Progenitor cell of endocrine pancreas (in vitro differentiated cells): ENCODE measurements at regions not wholly inside any gene's neighbourhood (a gene's known extent, or its start where the extent isn't known, plus 50 kb on each side); places are given as distances from the start of the nearest gene placed in this dataset.

Experiments used
- DNase-seq: peaks from one replicate; pipeline ENCODE4 v3.0.0; 2021; ENCODE audit warnings: low spot score; ENCODE audit not compliant: unreplicated experiment
- H3K27ac Mint-ChIP-seq: 2 replicates; pipeline ENCODE4 v1.8.0; 2021; ENCODE audit warnings: mild to moderate bottlenecking, moderate library complexity, mixed read lengths
- H3K27me3 Mint-ChIP-seq: 2 replicates; pipeline ENCODE4 v1.8.0; 2021; ENCODE audit warnings: mixed read lengths
- H3K36me3 Mint-ChIP-seq: 2 replicates; pipeline ENCODE4 v1.8.0; 2022; ENCODE audit warnings: mixed read lengths; ENCODE audit not compliant: insufficient read depth
- H3K4me1 Mint-ChIP-seq: 2 replicates; pipeline ENCODE4 v1.8.0; 2021; ENCODE audit warnings: low read depth, mixed read lengths
- H3K4me3 Mint-ChIP-seq: 2 replicates; pipeline ENCODE4 v1.8.0; 2021; ENCODE audit warnings: low read depth, mild to moderate bottlenecking, moderate library complexity, mixed read lengths
- H3K9me3 Mint-ChIP-seq: 2 replicates; pipeline ENCODE4 v1.8.0; 2021; ENCODE audit warnings: low read depth, mixed read lengths
- CTCF ChIP-seq: fragments of 200-600 bp; sonication (generic); IDR thresholded peaks from one replicate; pipeline ENCODE4 v1.5.0; 2021; ENCODE audit warnings: antibody characterized with exemption, mild to moderate bottlenecking; ENCODE audit not compliant: unreplicated experiment

- no peak for TF ChIP-seq CTCF
- Mint-ChIP-seq H3K4me1 (peaks cover 9% of the 10 kb centered on the region), H3K4me3 (no peak overlapping the region), H3K27ac (no peak overlapping the region), H3K27me3 (peaks cover 4% of the 10 kb centered on the region), H3K36me3 (no peaks in the 10 kb centered on the region), H3K9me3 (peaks cover 4% of the 10 kb centered on the region)
- no peak for DNase-seq
Measured at GRCh38 chr7:84513061-84513460, 318.5 kb upstream of the SEMA3A start.

- no peak for TF ChIP-seq CTCF
- no peak overlapping the region for H3K27ac Mint-ChIP-seq
- no peaks in the 10 kb centered on the region for H3K9me3 Mint-ChIP-seq
- peaks cover 4% of the 10 kb centered on the region for H3K27me3 Mint-ChIP-seq
- H3K36me3 Mint-ChIP-seq: no peaks in the 10 kb centered on the region
- no peak overlapping the region for H3K4me3 Mint-ChIP-seq
- no peak for DNase-seq
- H3K4me1 Mint-ChIP-seq: peaks cover 9% of the 10 kb centered on the region
Measured at GRCh38 chr7:84512055-84512454, 317.5 kb upstream of the SEMA3A start.

- H3K27me3 Mint-ChIP-seq: peaks cover 4% of the 10 kb centered on the region
- peaks cover 9% of the 10 kb centered on the region for H3K4me1 Mint-ChIP-seq
- no peaks in the 10 kb centered on the region for H3K36me3 Mint-ChIP-seq
- no peaks in the 10 kb centered on the region for H3K9me3 Mint-ChIP-seq
- no peak for DNase-seq
- TF ChIP-seq CTCF: no peak
- no peak overlapping the region for H3K4me3 Mint-ChIP-seq
- no peak overlapping the region for H3K27ac Mint-ChIP-seq
Measured at GRCh38 chr7:84510505-84510904, 315.9 kb upstream of the SEMA3A start.

GRCh38 chr7:84509522-84509921, 314.9 kb upstream of the SEMA3A start:
- no peak for TF ChIP-seq CTCF
- H3K27me3 Mint-ChIP-seq: no peaks in the 10 kb centered on the region
- H3K4me1 Mint-ChIP-seq: peaks cover 9% of the 10 kb centered on the region
- no peak for DNase-seq
- no peaks in the 10 kb centered on the region for H3K9me3 Mint-ChIP-seq
- H3K4me3 Mint-ChIP-seq: no peak overlapping the region
- H3K36me3 Mint-ChIP-seq: no peaks in the 10 kb centered on the region
- H3K27ac Mint-ChIP-seq: no peak overlapping the region

GRCh38 chr7:84508606-84509005, 314.0 kb upstream of the SEMA3A start:
- no peak for TF ChIP-seq CTCF
- Mint-ChIP-seq H3K9me3 (no peaks in the 10 kb centered on the region), H3K27me3 (no peaks in the 10 kb centered on the region), H3K4me1 (peaks cover 6% of the 10 kb centered on the region), H3K4me3 (no peak overlapping the region), H3K27ac (no peak overlapping the region), H3K36me3 (no peaks in the 10 kb centered on the region)
- DNase-seq: no peak
